Gastroesophageal sphincter (tissue), 4 donors: ENCODE measurements at regions not wholly inside any gene's neighbourhood (a gene's known extent, or its start where the extent isn't known, plus 50 kb on each side); places are given as distances from the start of the nearest gene placed in this dataset.

ENCODE experiments used
- ATAC-seq: fragments of 150-250 bp; one replicate; pipeline ENCODE4 v1.9.1; 2016; ENCODE audit warnings: mild to moderate bottlenecking, moderate library complexity
- H3K27ac ChIP-seq, 4 donors: fragments of 200-600 bp; sonication (generic) in 3 of 4; 1 replicate in 3 of 4; 2 replicates in 1 of 4; pipeline ENCODE4 v1.5.1; 2016 to 2019
- H3K27me3 ChIP-seq: fragments of 200-600 bp; sonication (generic); one replicate; pipeline ENCODE4 v1.5.1; 2019
- H3K36me3 ChIP-seq, 2 donors: fragments of 200-600 bp; sonication (generic); one replicate each; pipeline ENCODE4 v1.5.1; 2019; ENCODE audit warnings: control low read depth in 1 of 2
- H3K4me1 ChIP-seq, 3 donors: fragments of 200-600 bp; sonication (generic); 1 replicate in 2 of 3; 2 replicates in 1 of 3; pipeline ENCODE4 v1.5.1; 2016 to 2019; ENCODE audit warnings: control low read depth in 2 of 3
- H3K4me3 ChIP-seq, 2 donors: fragments of 200-600 bp; sonication (generic); one replicate each; pipeline ENCODE4 v1.5.1; 2019; ENCODE audit warnings: mild to moderate bottlenecking in 1 of 2, moderate library complexity in 1 of 2
- H3K9me3 ChIP-seq, 3 donors: fragments of 200-600 bp; sonication (generic); one replicate each; pipeline ENCODE4 v1.5.1; 2017 to 2019; ENCODE audit warnings: control low read depth in 2 of 3
- EP300 ChIP-seq: sonication (generic); formaldehyde crosslinking; IDR thresholded peaks from one replicate; pipeline ENCODE4 v1.6.1; 2017; ENCODE audit warnings: antibody characterized with exemption, mild to moderate bottlenecking
- POLR2A ChIP-seq, 2 donors: fragments of 450-650 bp; IDR thresholded peaks; one replicate each; pipeline ENCODE4 v1.6.1; 2017; ENCODE audit warnings: antibody characterized with exemption in 2 of 2, mild to moderate bottlenecking in 2 of 2, moderate library complexity in 1 of 2
- POLR2AphosphoS5 ChIP-seq: sonication (generic); formaldehyde crosslinking; IDR thresholded peaks from one replicate; pipeline ENCODE4 v1.6.1; 2017; ENCODE audit warnings: antibody characterized with exemption
- WGBS, 2 donors: methylation state at CpG; one replicate each; pipeline ENCODE4 v1.1.5; 2018; ENCODE audit warnings: low coverage in 1 of 2; 5-methylcytosine and 5-hydroxymethylcytosine counted together
- TF ChIP-seq, protein P1 (sequence below), 4 experiments: fragments of 200-600 bp in 2 of 4; fragments of 450-650 bp in 2 of 4; sonication (generic) in 1 of 4; IDR thresholded peaks; one replicate each; pipeline ENCODE4 v1.5.1; 2017 to 2019; ENCODE audit warnings: antibody characterized with exemption in 4 of 4, mild to moderate bottlenecking in 2 of 4, moderate library complexity in 2 of 4

DNA sequence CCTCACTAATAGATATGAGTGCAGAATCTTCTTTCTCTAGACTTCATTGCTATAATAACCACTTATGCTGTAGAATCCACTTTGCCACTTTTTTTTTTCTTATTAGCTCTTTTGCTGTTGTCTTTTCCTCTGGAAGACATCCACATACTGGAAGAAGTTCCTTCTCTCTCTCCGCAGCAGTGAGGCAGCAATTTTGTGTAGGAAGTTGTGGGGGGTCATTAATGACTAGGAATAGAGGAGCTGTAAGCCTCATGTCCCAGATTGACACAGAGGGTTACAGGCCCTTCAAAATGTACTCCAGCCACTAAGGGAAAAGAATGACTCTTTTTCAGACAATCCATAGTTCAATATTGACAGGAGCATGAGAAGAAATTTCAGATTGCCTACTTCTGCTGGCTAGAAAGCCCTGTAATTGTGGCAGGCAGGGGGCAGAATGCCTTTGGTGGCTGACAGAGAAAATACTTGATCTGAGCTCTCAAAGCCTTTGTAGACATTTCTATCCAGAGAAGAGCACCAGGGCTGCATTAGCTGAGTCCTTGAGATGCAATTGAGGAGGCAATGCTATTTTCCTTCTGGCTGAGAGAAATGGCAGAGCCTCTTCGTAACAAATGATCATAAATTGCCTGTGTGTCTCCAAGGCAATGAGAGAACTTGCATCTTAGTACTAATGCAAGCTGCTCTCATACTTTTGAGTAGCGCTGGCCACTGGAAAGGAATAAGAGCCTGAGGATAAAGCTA is 856.2 kb downstream of the STIM2 start:
- no peak overlapping the region for H3K4me3 ChIP-seq
- no peaks in the 10 kb centered on the region for H3K27me3 ChIP-seq
- WGBS, 2 donors: 62% methylated on average over 2 of the region's 3 CpGs; no CpG with 5 or more reads in 1 of the 2 donors
- TF ChIP-seq, protein P1, sequence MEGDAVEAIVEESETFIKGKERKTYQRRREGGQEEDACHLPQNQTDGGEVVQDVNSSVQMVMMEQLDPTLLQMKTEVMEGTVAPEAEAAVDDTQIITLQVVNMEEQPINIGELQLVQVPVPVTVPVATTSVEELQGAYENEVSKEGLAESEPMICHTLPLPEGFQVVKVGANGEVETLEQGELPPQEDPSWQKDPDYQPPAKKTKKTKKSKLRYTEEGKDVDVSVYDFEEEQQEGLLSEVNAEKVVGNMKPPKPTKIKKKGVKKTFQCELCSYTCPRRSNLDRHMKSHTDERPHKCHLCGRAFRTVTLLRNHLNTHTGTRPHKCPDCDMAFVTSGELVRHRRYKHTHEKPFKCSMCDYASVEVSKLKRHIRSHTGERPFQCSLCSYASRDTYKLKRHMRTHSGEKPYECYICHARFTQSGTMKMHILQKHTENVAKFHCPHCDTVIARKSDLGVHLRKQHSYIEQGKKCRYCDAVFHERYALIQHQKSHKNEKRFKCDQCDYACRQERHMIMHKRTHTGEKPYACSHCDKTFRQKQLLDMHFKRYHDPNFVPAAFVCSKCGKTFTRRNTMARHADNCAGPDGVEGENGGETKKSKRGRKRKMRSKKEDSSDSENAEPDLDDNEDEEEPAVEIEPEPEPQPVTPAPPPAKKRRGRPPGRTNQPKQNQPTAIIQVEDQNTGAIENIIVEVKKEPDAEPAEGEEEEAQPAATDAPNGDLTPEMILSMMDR (IDR thresholded peaks at IDR 0.05): no peak
- no peak for TF ChIP-seq POLR2A (IDR thresholded peaks at IDR 0.05)
- H3K36me3 ChIP-seq: no peaks in the 10 kb centered on the region
- no peak overlapping the region for H3K27ac ChIP-seq
- no peak for ATAC-seq
- H3K4me1 ChIP-seq: no peaks in the 10 kb centered on the region
- H3K9me3 ChIP-seq: no peaks in the 10 kb centered on the region

DNA sequence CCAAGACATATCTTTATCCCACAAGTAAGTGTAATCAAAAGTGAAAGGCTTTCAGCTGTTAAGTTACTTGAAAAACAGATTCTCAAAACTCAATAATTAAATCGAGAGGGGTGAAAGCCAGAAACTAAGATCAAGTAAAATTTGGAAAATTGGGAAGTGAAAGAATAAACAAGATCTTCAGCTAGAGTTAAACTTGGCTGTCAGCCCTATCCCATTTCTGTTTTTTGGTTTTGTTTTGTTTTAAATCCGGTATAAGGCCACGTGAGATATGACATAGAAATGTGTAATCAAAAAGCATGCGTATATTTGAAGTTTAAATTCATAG is 856.8 kb downstream of the STIM2 start:
- no peaks in the 10 kb centered on the region for H3K9me3 ChIP-seq
- no peaks in the 10 kb centered on the region for H3K27me3 ChIP-seq
- H3K36me3 ChIP-seq: no peaks in the 10 kb centered on the region
- ATAC-seq: no peak
- no peak overlapping the region for H3K27ac ChIP-seq
- WGBS, 2 donors: 38 to 42% methylated on average over 4 of the region's 4 CpGs
- no peak for TF ChIP-seq POLR2A (IDR thresholded peaks at IDR 0.05)
- no peak for TF ChIP-seq POLR2AphosphoS5
- TF ChIP-seq EP300: no peak
- TF ChIP-seq, protein P1 (IDR thresholded peaks at IDR 0.05): no peak
- no peaks in the 10 kb centered on the region for H3K4me1 ChIP-seq
- H3K4me3 ChIP-seq: no peak overlapping the region

DNA sequence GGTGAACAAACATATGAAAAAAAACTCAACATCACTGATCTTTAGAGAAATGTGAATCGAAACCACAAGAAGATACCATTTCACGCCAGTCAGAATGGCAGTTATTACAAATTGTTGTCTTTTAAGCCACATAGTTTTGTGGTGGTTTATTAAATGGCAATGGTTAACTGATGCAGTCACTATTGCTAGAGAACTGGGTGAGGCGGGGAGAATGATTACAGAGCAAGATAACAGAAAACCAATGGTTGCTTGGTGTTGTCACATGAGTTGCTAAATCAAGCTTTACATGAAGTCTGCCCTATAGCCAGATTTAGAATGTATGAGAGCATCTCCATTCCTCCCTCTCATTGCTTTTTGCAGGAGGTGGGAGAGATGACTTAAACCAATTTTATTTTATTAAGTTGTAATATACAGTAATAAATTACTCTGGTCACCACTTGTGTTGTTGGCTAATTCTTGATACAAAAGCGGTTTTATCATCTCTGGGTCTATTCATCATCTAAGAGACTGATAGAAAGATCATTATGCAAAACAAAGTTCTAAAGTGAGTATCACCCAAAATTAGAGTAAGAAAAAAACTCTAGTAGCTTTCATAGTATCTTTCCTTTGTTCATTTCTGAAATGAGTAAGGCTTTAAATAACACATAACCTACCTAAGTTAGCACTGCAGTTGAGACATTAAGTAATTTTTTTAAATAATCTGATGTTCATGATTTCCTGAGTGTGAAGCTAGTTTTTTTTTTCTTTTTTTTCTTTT is 859.5 kb downstream of the STIM2 start:
- no peak overlapping the region for H3K4me3 ChIP-seq
- no peak overlapping the region for H3K27ac ChIP-seq
- H3K9me3 ChIP-seq: no peaks in the 10 kb centered on the region
- WGBS, 2 donors: 87 to 93% methylated on average over 4 of the region's 4 CpGs
- no peak for ATAC-seq
- no peaks in the 10 kb centered on the region for H3K36me3 ChIP-seq
- TF ChIP-seq, protein P1 (IDR thresholded peaks at IDR 0.05): no peak
- TF ChIP-seq EP300 (no peak), POLR2AphosphoS5 (no peak), POLR2A (IDR thresholded peaks at IDR 0.05) (no peak)
- no peaks in the 10 kb centered on the region for H3K4me1 ChIP-seq
- no peaks in the 10 kb centered on the region for H3K27me3 ChIP-seq

DNA sequence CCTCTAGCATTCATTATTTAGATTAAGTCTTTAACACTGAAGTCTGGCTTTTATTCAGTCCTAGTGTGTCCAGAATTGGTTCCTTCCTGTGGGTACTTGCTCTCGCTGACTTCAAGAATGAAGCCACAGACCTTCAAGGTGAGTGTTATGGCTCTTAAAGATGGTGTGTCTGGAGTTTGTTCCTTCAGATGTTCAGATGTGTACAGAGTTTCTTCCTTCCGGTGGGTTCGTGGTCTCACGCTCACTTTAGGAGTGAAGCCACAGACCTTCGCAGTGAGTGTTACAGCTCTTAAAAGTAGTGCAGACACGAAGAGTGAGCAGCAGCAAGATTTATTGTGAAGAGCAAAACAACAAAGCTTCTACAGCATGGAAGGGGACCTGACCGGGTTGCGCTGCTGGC is 860.6 kb downstream of the STIM2 start:
- no peaks in the 10 kb centered on the region for H3K9me3 ChIP-seq
- no peaks in the 10 kb centered on the region for H3K4me1 ChIP-seq
- H3K4me3 ChIP-seq: no peak overlapping the region
- WGBS, 2 donors: 97 to 100% methylated on average over 2 to 6 of the region's 8 CpGs
- no peak overlapping the region for H3K27ac ChIP-seq
- no peaks in the 10 kb centered on the region for H3K27me3 ChIP-seq
- H3K36me3 ChIP-seq: no peaks in the 10 kb centered on the region
- ATAC-seq: no peak
- TF ChIP-seq POLR2A (IDR thresholded peaks at IDR 0.05): no peak
- TF ChIP-seq, protein P1 (IDR thresholded peaks at IDR 0.05): no peak
- TF ChIP-seq EP300: no peak
- TF ChIP-seq POLR2AphosphoS5: no peak

DNA sequence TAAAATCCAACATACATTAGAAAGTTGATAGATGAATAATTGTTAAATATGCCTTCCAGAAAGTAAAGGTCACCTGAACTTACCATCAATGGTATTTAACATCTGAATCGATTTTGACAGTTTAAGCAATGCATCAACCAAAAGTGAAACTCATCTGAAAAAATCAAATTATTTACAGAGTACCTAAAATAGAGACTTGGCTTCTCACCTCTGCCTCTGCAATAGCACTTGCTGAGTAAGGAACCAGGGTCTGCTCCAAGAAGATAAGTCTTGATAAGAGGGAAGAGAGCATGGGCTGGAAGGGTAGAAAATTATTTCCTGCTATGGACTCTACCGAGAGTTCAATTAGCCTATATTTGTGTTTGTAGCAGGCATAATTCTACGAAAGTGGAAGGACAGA is 868.3 kb downstream of the STIM2 start:
- WGBS, 2 donors: 76 to 78% methylated on average over 3 of the region's 3 CpGs
- Histone ChIP-seq H3K27me3 (no peaks in the 10 kb centered on the region), H3K27ac (no peak overlapping the region), H3K36me3 (no peaks in the 10 kb centered on the region), H3K4me1 (no peaks in the 10 kb centered on the region), H3K9me3 (no peaks in the 10 kb centered on the region), H3K4me3 (no peak overlapping the region)
- no peak for ATAC-seq
- no peak for TF ChIP-seq EP300
